ENCODE measurements at regions not wholly inside any gene's neighbourhood (a gene's known extent, or its start where the extent isn't known, plus 50 kb on each side); places are given as distances from the start of the nearest gene placed in this dataset.

- ATAC-seq (ENCODE audit: low read depth) = no peak
Measured at GRCh38 chr11:33413301-33413700, 156.1 kb downstream of the HIPK3 start.

GRCh38 chr11:33412241-33412640, 155.1 kb downstream of the HIPK3 start:
- Histone ChIP-seq H3K36me3 (ENCODE audit: low read depth) (no peaks in the 10 kb centered on the region), H3K27ac (ENCODE audit: poor library complexity, severe bottlenecking) (no peak overlapping the region), H3K9me3 (ENCODE audit: severe bottlenecking) (no peaks in the 10 kb centered on the region), H3K4me3 (ENCODE audit: severe bottlenecking) (no peak overlapping the region), H3K27me3 (ENCODE audit: insufficient read depth, poor library complexity, severe bottlenecking) (no peaks in the 10 kb centered on the region), H3K4me1 (ENCODE audit: insufficient read depth, poor library complexity, severe bottlenecking) (no peaks in the 10 kb centered on the region)
- DNase-seq (ENCODE audit: low spot score) (no peak), ATAC-seq (ENCODE audit: low read depth) (no peak)
- TF ChIP-seq CTCF (IDR thresholded peaks at IDR 0.05; ENCODE audit: poor library complexity, severe bottlenecking) = no peak

More at GRCh38 chr11:33413301-33413700, 156.1 kb downstream of the HIPK3 start:
- no peak for TF ChIP-seq CTCF (IDR thresholded peaks at IDR 0.05; ENCODE audit: poor library complexity, severe bottlenecking)
- no peaks in the 10 kb centered on the region for H3K36me3 ChIP-seq (ENCODE audit: low read depth)
- no peaks in the 10 kb centered on the region for H3K9me3 ChIP-seq (ENCODE audit: severe bottlenecking)
- H3K27me3 ChIP-seq (ENCODE audit: insufficient read depth, poor library complexity, severe bottlenecking) = no peaks in the 10 kb centered on the region
- H3K4me3 ChIP-seq (ENCODE audit: severe bottlenecking) = no peak overlapping the region
- no peak overlapping the region for H3K27ac ChIP-seq (ENCODE audit: poor library complexity, severe bottlenecking)
- no peak for DNase-seq (ENCODE audit: low spot score)
- no peaks in the 10 kb centered on the region for H3K4me1 ChIP-seq (ENCODE audit: insufficient read depth, poor library complexity, severe bottlenecking)

- Histone ChIP-seq H3K27me3 (ENCODE audit: insufficient read depth, poor library complexity, severe bottlenecking) (no peaks in the 10 kb centered on the region), H3K4me1 (ENCODE audit: insufficient read depth, poor library complexity, severe bottlenecking) (no peaks in the 10 kb centered on the region), H3K27ac (ENCODE audit: poor library complexity, severe bottlenecking) (no peak overlapping the region), H3K9me3 (ENCODE audit: severe bottlenecking) (no peaks in the 10 kb centered on the region), H3K4me3 (ENCODE audit: severe bottlenecking) (no peak overlapping the region), H3K36me3 (ENCODE audit: low read depth) (no peaks in the 10 kb centered on the region)
- ATAC-seq (ENCODE audit: low read depth) (no peak), DNase-seq (ENCODE audit: low spot score) (no peak)
- TF ChIP-seq CTCF (IDR thresholded peaks at IDR 0.05; ENCODE audit: poor library complexity, severe bottlenecking) = no peak
Measured at GRCh38 chr11:33411751-33412150, 154.6 kb downstream of the HIPK3 start.

GRCh38 chr11:33410086-33410765, 153.0 kb downstream of the HIPK3 start:
- H3K27me3 ChIP-seq (ENCODE audit: insufficient read depth, poor library complexity, severe bottlenecking) = no peaks in the 10 kb centered on the region
- DNase-seq (ENCODE audit: low spot score) = no peak
- no peaks in the 10 kb centered on the region for H3K36me3 ChIP-seq (ENCODE audit: low read depth)

More at GRCh38 chr11:33410086-33410765, 153.0 kb downstream of the HIPK3 start:
- no peak overlapping the region for H3K4me3 ChIP-seq (ENCODE audit: severe bottlenecking)
- no peak overlapping the region for H3K27ac ChIP-seq (ENCODE audit: poor library complexity, severe bottlenecking)
- no peaks in the 10 kb centered on the region for H3K4me1 ChIP-seq (ENCODE audit: insufficient read depth, poor library complexity, severe bottlenecking)
- TF ChIP-seq CTCF (IDR thresholded peaks at IDR 0.05; ENCODE audit: poor library complexity, severe bottlenecking) = no peak
- H3K9me3 ChIP-seq (ENCODE audit: severe bottlenecking) = no peaks in the 10 kb centered on the region
- ATAC-seq (ENCODE audit: low read depth) = no peak

Data from RWPE2 (cell line).